GM12865 (cell line): ENCODE measurements at regions not wholly inside any gene's neighbourhood (a gene's known extent, or its start where the extent isn't known, plus 50 kb on each side); places are given as distances from the start of the nearest gene placed in this dataset.

Experiments
- DNase-seq: peaks from one replicate; pipeline ENCODE4 v3.0.0; 2010; ENCODE audit warnings: low read depth
- H3K4me3 ChIP-seq: 2 replicates; pipeline ENCODE4 v1.5.1; 2011; ENCODE audit warnings: mild to moderate bottlenecking, low read depth, low read length, control low read depth
- CTCF ChIP-seq: IDR thresholded peaks from 2 replicates; pipeline ENCODE4 v1.5.1; 2011; ENCODE audit warnings: low read length, control low read depth, low read depth, inconsistent platforms; ENCODE audit not compliant: insufficient read depth; ENCODE audit errors: missing control alignments

- no peak for TF ChIP-seq CTCF
- no peak overlapping the region for H3K4me3 ChIP-seq
- DNase-seq, result no peak
Observed at GRCh38 chr14:100386846-100387245, 63.7 kb downstream of the SLC25A47 start.

GRCh38 chr14:100387450-100387849 lies 64.3 kb downstream of the SLC25A47 start:
- H3K4me3 ChIP-seq, result no peak overlapping the region
- no peak for TF ChIP-seq CTCF
- no peak for DNase-seq

GRCh38 chr14:100388103-100389054 lies 65.2 kb downstream of the SLC25A47 start:
- no peak for DNase-seq
- no peak for TF ChIP-seq CTCF
- no peak overlapping the region for H3K4me3 ChIP-seq

GRCh38 chr14:100389497-100390104 lies 66.5 kb downstream of the SLC25A47 start:
- H3K4me3 ChIP-seq, result no peak overlapping the region
- no peak for TF ChIP-seq CTCF
- no peak for DNase-seq

GRCh38 chr14:100391173-100391572 lies 68.0 kb downstream of the SLC25A47 start:
- TF ChIP-seq CTCF, result no peak
- no peak overlapping the region for H3K4me3 ChIP-seq
- no peak for DNase-seq

GRCh38 chr14:100391724-100392123 lies 68.6 kb downstream of the SLC25A47 start:
- no peak overlapping the region for H3K4me3 ChIP-seq
- DNase-seq, result no peak
- no peak for TF ChIP-seq CTCF

- no peak for DNase-seq
- no peak overlapping the region for H3K4me3 ChIP-seq
Observed at GRCh38 chr14:100392356-100392755, 69.2 kb downstream of the SLC25A47 start.

More at GRCh38 chr14:100392356-100392755, 69.2 kb downstream of the SLC25A47 start:
- no peak for TF ChIP-seq CTCF
